Naive thymus-derived CD4-positive, alpha-beta T cell (primary cell): ENCODE measurements at regions not wholly inside any gene's neighbourhood (a gene's known extent, or its start where the extent isn't known, plus 50 kb on each side); places are given as distances from the start of the nearest gene placed in this dataset.
A peak's percentile ranks its signal among the peaks of the same experiment; 100 is the strongest.

ENCODE experiments used
- ATAC-seq: fragments of 150-1000 bp; cut with Tn5 transposase; 2 replicates; pipeline ENCODE4 v1.10.0; 2021; ENCODE audit warnings: mild to moderate bottlenecking, moderate library complexity
- CTCF ChIA-PET: fragments of 350-600 bp; sonication (Branson Sonifier 250); formaldehyde crosslinking; loops from one replicate; lab custom pipeline; 2021; ENCODE audit warnings: antibody characterized with exemption; lab: Charles Lee
- POLR2A ChIA-PET: fragments of 350-600 bp; sonication (Branson Sonifier 250); formaldehyde crosslinking; loops from one replicate; lab custom pipeline; 2021; ENCODE audit warnings: antibody characterized with exemption, inconsistent platforms; lab: Charles Lee
- DNase-seq, 9 donors: peaks; one replicate each; pipeline versions ENCODE4 v3.0.0 to v3.0.0-alpha.2; 2020 to 2022; ENCODE audit warnings: mixed read lengths in 1 of 9
- H3K27ac ChIP-seq: one replicate; pipeline ENCODE4 v1.7.0; 2013; ENCODE audit warnings: mild to moderate bottlenecking, low read depth, low read length, moderate library complexity
- H3K27me3 ChIP-seq, 2 donors: one replicate each; pipeline ENCODE4 v1.7.0; 2013; ENCODE audit warnings: low read length in 2 of 2, mild to moderate bottlenecking in 2 of 2, moderate library complexity in 2 of 2; ENCODE audit not compliant: control insufficient read depth in 2 of 2, insufficient read depth in 2 of 2
- H3K36me3 ChIP-seq, 3 experiments: 1 replicate in 2 of 3; 2 replicates in 1 of 3; pipeline ENCODE4 v1.7.0; 2013; ENCODE audit warnings: low read length in 3 of 3, mild to moderate bottlenecking in 3 of 3, moderate library complexity in 1 of 3; ENCODE audit not compliant: insufficient read depth in 3 of 3, control insufficient read depth in 2 of 3
- H3K4me1 ChIP-seq, 2 donors: one replicate each; pipeline ENCODE4 v1.7.0; 2013; ENCODE audit warnings: low read length in 2 of 2, mild to moderate bottlenecking in 2 of 2, moderate library complexity in 1 of 2; ENCODE audit not compliant: control insufficient read depth in 2 of 2, insufficient read depth in 2 of 2
- H3K4me3 ChIP-seq: 2 replicates; pipeline ENCODE4 v1.7.0; 2013; ENCODE audit warnings: mild to moderate bottlenecking, low read length
- H3K9me3 ChIP-seq, 3 experiments: 1 replicate in 2 of 3; 2 replicates in 1 of 3; pipeline ENCODE4 v1.7.0; 2013; ENCODE audit warnings: low read length in 3 of 3; ENCODE audit not compliant: control insufficient read depth in 2 of 3
- H3K27ac Mint-ChIP-seq, 9 donors: one replicate each; pipeline ENCODE4 v1.8.0; 2020 to 2022; ENCODE audit warnings: mixed read lengths in 9 of 9, mild to moderate bottlenecking in 8 of 9, moderate library complexity in 5 of 9, inconsistent platforms in 2 of 9
- H3K27me3 Mint-ChIP-seq, 5 donors: one replicate each; pipeline ENCODE4 v1.8.0; 2021 to 2022; ENCODE audit warnings: mixed read lengths in 5 of 5, mild to moderate bottlenecking in 1 of 5
- H3K36me3 Mint-ChIP-seq, 5 donors: one replicate each; pipeline ENCODE4 v1.8.0; 2020 to 2022; ENCODE audit warnings: mixed read lengths in 5 of 5, mild to moderate bottlenecking in 3 of 5, inconsistent platforms in 1 of 5
- H3K4me1 Mint-ChIP-seq, 7 donors: one replicate each; pipeline ENCODE4 v1.8.0; 2020 to 2022; ENCODE audit warnings: mixed read lengths in 7 of 7, mild to moderate bottlenecking in 3 of 7, inconsistent platforms in 1 of 7
- H3K4me3 Mint-ChIP-seq, 10 donors: one replicate each; pipeline ENCODE4 v1.8.0; 2020 to 2022; ENCODE audit warnings: mild to moderate bottlenecking in 10 of 10, mixed read lengths in 10 of 10, moderate library complexity in 6 of 10, inconsistent platforms in 2 of 10
- H3K9me3 Mint-ChIP-seq, 11 donors: one replicate each; pipeline ENCODE4 v1.8.0; 2020 to 2022; ENCODE audit warnings: mixed read lengths in 11 of 11, mild to moderate bottlenecking in 4 of 11, inconsistent platforms in 1 of 11, moderate library complexity in 1 of 11
- intact Hi-C, 2 donors: fragments of 100-400 bp; cut with micrococcal nuclease; formaldehyde crosslinking; loops; one replicate each; pipeline ENCODE4 v1.15.1; 2023

DNA sequence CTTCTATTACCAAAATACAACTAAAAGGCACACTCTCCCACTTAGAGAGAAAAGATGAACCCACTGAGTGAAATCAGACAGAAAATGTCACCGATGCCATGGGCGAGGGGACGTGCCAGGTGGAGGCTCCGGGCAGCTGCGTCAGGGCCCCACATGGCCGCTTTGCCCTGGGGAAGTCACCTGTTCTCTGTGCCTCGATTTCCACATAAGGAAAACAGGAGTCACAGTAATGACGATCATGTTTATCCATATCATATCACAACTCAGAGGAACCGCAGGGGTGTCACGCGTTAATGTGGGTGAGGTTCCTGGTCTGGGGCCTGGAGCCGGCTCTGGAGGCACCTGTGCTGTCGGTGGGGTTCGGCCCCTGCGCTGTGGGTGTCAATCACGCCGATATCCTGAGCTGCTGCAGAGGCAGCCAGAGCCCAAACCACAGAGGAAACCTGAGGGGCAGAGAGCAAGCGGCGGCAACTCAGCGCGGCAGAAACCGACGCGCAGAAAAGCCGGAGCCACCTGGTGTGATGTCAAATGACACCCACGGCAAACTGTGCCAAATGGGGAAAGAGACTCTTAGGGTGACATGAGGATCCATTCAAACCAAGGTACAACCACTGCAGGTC is 243.7 kb downstream of the BRD1 start:
- Histone ChIP-seq H3K4me3 (no peak overlapping the region), H3K27ac (no peak overlapping the region), H3K4me1 (no peaks in the 10 kb centered on the region), H3K9me3 (peaks cover 0 to 9% (median 0%) of the 10 kb centered on the region in 3 experiments), H3K27me3 (no peaks in the 10 kb centered on the region), H3K36me3 (peaks cover 0 to 4% (median 0%) of the 10 kb centered on the region in 3 experiments)
- Mint-ChIP-seq H3K4me3 (peak overlapping the region in 1 of 10 donors; percentile 11), H3K27ac (no peak overlapping the region), H3K9me3 (peaks cover 0 to 5% (median 0%) of the 10 kb centered on the region in 11 donors), H3K4me1 (peaks cover 0 to 12% (median 3%) of the 10 kb centered on the region in 7 donors), H3K36me3 (peaks cover 0 to 27% (median 5%) of the 10 kb centered on the region in 5 donors), H3K27me3 (no peaks in the 10 kb centered on the region)
- DNase-seq (peak in 1 of 9 donors; percentile 12), ATAC-seq (no peak)
- intact Hi-C loops = no loop called here
- CTCF ChIA-PET = no interaction called here
- POLR2A ChIA-PET = no interaction called here

DNA sequence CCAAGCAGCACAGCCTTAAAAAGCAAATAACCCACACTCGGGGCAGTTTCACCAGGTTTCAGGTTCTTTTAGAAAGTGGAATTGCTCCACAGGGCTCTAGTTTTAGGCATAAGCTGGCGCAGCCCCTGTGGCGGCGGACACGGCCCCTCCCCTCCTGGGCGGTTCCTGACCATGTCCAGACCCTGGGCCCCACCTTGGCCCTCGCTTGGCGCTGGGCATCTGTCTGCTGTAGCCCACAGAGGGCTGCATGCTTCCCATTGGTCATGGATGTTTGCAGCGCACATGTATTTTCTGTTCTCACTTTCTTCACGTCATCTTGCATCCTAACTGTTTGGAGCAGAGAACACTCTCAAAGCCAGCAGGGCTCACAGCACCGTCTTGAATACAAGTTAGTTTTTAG is 244.3 kb downstream of the BRD1 start:
- Mint-ChIP-seq H3K36me3 (peaks cover 2 to 33% (median 9%) of the 10 kb centered on the region in 5 donors), H3K27me3 (no peaks in the 10 kb centered on the region), H3K4me3 (no peak overlapping the region), H3K4me1 (peaks cover 0 to 15% (median 5%) of the 10 kb centered on the region in 7 donors), H3K27ac (no peak overlapping the region), H3K9me3 (peaks cover 0 to 10% (median 0%) of the 10 kb centered on the region in 11 donors)
- Histone ChIP-seq H3K27ac (no peak overlapping the region), H3K4me3 (no peak overlapping the region), H3K4me1 (no peaks in the 10 kb centered on the region), H3K9me3 (peaks cover 0 to 9% (median 0%) of the 10 kb centered on the region in 3 experiments), H3K27me3 (no peaks in the 10 kb centered on the region), H3K36me3 (peaks cover 0 to 4% (median 0%) of the 10 kb centered on the region in 3 experiments)
- CTCF ChIA-PET = no interaction called here
- POLR2A ChIA-PET = no interaction called here
- intact Hi-C loops = no loop called here
- ATAC-seq (no peak), DNase-seq (no peak)

DNA sequence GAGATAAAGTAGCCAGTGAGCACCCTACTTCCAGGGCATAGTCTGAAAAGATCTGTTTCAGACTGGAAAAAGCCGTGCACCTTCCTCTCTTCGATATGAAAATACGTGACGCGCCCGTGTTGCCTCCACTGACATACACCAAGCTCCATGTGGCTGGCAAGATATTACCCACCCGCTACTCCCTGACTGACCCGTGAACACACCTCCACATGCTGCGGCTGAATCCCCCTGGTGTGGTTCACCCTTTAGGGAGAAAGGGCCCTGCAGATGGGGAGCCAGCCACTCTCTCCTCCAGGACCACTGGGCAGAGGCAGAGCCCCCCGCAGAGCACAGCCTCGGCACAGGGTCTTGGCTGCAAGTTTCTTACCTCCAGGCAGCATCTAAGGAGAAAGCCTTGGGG is 245.0 kb downstream of the BRD1 start:
- H3K36me3 ChIP-seq = peaks cover 0 to 4% (median 0%) of the 10 kb centered on the region in 3 experiments
- DNase-seq (peak in 1 of 9 donors; percentile 4), ATAC-seq (no peak)
- Mint-ChIP-seq H3K27ac (peak overlapping the region in 1 of 9 donors; percentile 20), H3K9me3 (peaks cover 0 to 10% (median 0%) of the 10 kb centered on the region in 11 donors), H3K4me1 (peaks cover 0 to 18% (median 4%) of the 10 kb centered on the region in 7 donors), H3K27me3 (no peaks in the 10 kb centered on the region), H3K36me3 (peaks cover 2 to 37% (median 14%) of the 10 kb centered on the region in 5 donors), H3K4me3 (peak overlapping the region in 1 of 10 donors; percentile 29)
- H3K27me3 ChIP-seq = no peaks in the 10 kb centered on the region
- intact Hi-C loops = no loop called here
- no peaks in the 10 kb centered on the region for H3K4me1 ChIP-seq
- CTCF ChIA-PET = no interaction called here
- peaks cover 0 to 9% (median 0%) of the 10 kb centered on the region in 3 experiments for H3K9me3 ChIP-seq
- H3K27ac ChIP-seq = no peak overlapping the region
- no peak overlapping the region for H3K4me3 ChIP-seq
- POLR2A ChIA-PET = no interaction called here

DNA sequence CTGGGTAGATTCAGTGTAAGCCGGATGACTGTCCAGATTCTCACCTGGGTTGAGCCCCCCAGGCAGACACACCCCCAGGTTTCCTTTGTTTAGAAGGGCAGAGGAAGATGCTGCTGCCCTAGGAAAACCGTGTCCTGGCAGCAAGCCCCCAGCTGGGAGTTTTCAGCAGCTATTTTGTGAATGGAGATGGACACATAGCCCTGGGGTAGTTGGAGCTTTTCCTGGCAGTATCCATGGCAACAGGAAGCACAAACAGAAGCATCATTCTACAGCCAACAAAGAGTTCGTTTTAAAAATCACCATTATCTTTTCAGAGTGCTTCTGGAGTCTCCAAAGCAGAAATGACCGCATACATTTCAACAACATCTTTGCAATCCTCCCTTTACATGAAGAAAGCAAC is 245.5 kb downstream of the BRD1 start:
- Histone ChIP-seq H3K27ac (no peak overlapping the region), H3K4me3 (no peak overlapping the region), H3K36me3 (peaks cover 0 to 4% (median 0%) of the 10 kb centered on the region in 3 experiments), H3K9me3 (peaks cover 0 to 9% (median 0%) of the 10 kb centered on the region in 3 experiments), H3K27me3 (no peaks in the 10 kb centered on the region), H3K4me1 (no peaks in the 10 kb centered on the region)
- ATAC-seq (no peak), DNase-seq (peak in 1 of 9 donors; percentile 4)
- intact Hi-C loops = no loop called here
- POLR2A ChIA-PET = no interaction called here
- Mint-ChIP-seq H3K9me3 (peaks cover 0 to 10% (median 0%) of the 10 kb centered on the region in 11 donors), H3K27ac (peak overlapping the region in 1 of 9 donors; percentile 20), H3K36me3 (peaks cover 2 to 37% (median 14%) of the 10 kb centered on the region in 5 donors), H3K4me3 (no peak overlapping the region), H3K4me1 (peaks cover 0 to 18% (median 5%) of the 10 kb centered on the region in 7 donors), H3K27me3 (no peaks in the 10 kb centered on the region)
- CTCF ChIA-PET = no interaction called here

DNA sequence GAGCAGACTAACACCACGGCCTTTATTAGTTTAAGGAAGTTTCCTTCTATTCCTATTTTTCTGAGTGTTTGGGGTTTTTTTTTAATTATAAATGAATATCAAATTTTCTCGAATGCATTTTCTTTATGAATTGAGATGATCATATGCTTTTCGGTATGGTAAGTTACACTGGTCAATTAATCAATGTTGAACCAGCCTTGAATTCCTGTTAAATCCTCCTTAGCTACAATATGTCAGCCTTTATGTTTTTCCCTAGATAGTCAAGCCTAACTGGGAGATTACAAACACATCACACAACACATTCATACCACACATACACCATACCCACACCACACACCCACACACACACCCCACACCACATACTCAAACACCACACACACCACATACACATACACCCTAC is 247.6 kb downstream of the BRD1 start:
- Mint-ChIP-seq H3K36me3 (peaks cover 2 to 33% (median 14%) of the 10 kb centered on the region in 5 donors), H3K4me1 (peaks cover 0 to 14% (median 0%) of the 10 kb centered on the region in 7 donors), H3K9me3 (peaks cover 0 to 10% (median 0%) of the 10 kb centered on the region in 11 donors), H3K27ac (no peak overlapping the region), H3K27me3 (no peaks in the 10 kb centered on the region), H3K4me3 (no peak overlapping the region)
- ATAC-seq (no peak), DNase-seq (no peak)
- intact Hi-C loops = no loop called here
- H3K4me1 ChIP-seq = no peaks in the 10 kb centered on the region
- CTCF ChIA-PET = no interaction called here
- H3K4me3 ChIP-seq = no peak overlapping the region
- POLR2A ChIA-PET = no interaction called here
- no peaks in the 10 kb centered on the region for H3K27me3 ChIP-seq
- peaks cover 0 to 9% (median 0%) of the 10 kb centered on the region in 3 experiments for H3K9me3 ChIP-seq
- no peaks in the 10 kb centered on the region for H3K36me3 ChIP-seq
- no peak overlapping the region for H3K27ac ChIP-seq

GRCh38 chr22:49577168-49578060 is 250.3 kb downstream of the BRD1 start:
- CTCF ChIA-PET = no interaction called here

More at GRCh38 chr22:49577168-49578060, 250.3 kb downstream of the BRD1 start:
- peaks cover 2 to 29% (median 14%) of the 10 kb centered on the region in 5 donors for H3K36me3 Mint-ChIP-seq
- DNase-seq = no peak
- peak overlapping the region in 1 of 9 donors; percentile 53 for H3K27ac Mint-ChIP-seq
- POLR2A ChIA-PET = no interaction called here
- H3K4me3 Mint-ChIP-seq = no peak overlapping the region
- peaks cover 0 to 9% (median 0%) of the 10 kb centered on the region in 3 experiments for H3K9me3 ChIP-seq
- peaks cover 0 to 10% (median 0%) of the 10 kb centered on the region in 11 donors for H3K9me3 Mint-ChIP-seq
- no peak overlapping the region for H3K27ac ChIP-seq
- intact Hi-C loops = no loop called here
- ATAC-seq = no peak
- peaks cover 0 to 14% (median 0%) of the 10 kb centered on the region in 7 donors for H3K4me1 Mint-ChIP-seq
- no peaks in the 10 kb centered on the region for H3K36me3 ChIP-seq
- no peak overlapping the region for H3K4me3 ChIP-seq
- H3K4me1 ChIP-seq = no peaks in the 10 kb centered on the region
- H3K27me3 Mint-ChIP-seq = no peaks in the 10 kb centered on the region
- H3K27me3 ChIP-seq = no peaks in the 10 kb centered on the region
